Fibroblast of lung (primary cell): ENCODE measurements at regions not wholly inside any gene's neighbourhood (a gene's known extent, or its start where the extent isn't known, plus 50 kb on each side); places are given as distances from the start of the nearest gene placed in this dataset.

Source experiments
- EZH2 ChIP-seq: IDR thresholded peaks from 2 replicates; pipeline ENCODE4 v1.5.1; 2012; ENCODE audit warnings: low read length, control low read depth, mild to moderate bottlenecking; ENCODE audit errors: missing control alignments
- TF ChIP-seq, protein P1 (sequence below), 2 donors: IDR thresholded peaks in 1 of 2; conservative IDR thresholded peaks in 1 of 2; 1 replicate in 1 of 2; 2 replicates in 1 of 2; pipeline ENCODE4 v1.5.1; 2011 to 2012; ENCODE audit warnings: low read length in 2 of 2, control low read depth in 1 of 2, inconsistent platforms in 1 of 2, low read depth in 1 of 2, mild to moderate bottlenecking in 1 of 2

DNA sequence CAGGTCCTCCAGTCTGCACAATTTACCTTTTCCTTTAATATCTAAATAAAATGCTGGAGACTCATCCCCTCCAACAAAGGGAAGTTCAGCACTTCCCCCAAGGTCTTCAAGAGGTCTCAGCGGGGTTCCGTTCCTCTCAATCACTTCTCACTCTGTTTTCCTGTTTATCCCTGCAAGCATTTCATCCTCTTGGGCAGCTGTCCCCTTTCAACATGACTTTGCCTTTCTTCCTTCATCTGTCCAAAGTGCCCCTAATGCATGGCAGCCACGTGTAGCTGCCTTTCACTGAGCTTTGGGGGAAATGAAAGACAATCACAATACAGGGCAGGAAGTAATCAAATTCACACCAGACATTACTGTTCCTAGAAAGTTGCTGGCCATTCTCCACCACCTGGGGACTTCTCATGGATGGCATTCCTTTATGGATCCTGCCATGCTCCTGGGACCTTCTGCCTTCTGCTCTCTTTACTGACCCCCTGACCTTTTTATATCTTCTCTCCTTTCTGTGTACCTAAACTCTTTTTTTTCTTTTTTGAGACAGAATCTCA, 79.7 kb upstream of the USP9X start:
- TF ChIP-seq EZH2: no peak
- TF ChIP-seq, protein P1, sequence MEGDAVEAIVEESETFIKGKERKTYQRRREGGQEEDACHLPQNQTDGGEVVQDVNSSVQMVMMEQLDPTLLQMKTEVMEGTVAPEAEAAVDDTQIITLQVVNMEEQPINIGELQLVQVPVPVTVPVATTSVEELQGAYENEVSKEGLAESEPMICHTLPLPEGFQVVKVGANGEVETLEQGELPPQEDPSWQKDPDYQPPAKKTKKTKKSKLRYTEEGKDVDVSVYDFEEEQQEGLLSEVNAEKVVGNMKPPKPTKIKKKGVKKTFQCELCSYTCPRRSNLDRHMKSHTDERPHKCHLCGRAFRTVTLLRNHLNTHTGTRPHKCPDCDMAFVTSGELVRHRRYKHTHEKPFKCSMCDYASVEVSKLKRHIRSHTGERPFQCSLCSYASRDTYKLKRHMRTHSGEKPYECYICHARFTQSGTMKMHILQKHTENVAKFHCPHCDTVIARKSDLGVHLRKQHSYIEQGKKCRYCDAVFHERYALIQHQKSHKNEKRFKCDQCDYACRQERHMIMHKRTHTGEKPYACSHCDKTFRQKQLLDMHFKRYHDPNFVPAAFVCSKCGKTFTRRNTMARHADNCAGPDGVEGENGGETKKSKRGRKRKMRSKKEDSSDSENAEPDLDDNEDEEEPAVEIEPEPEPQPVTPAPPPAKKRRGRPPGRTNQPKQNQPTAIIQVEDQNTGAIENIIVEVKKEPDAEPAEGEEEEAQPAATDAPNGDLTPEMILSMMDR (conservative IDR thresholded peaks at IDR 0.05 in 1 of 2, IDR thresholded peaks at IDR 0.05 in 1 of 2; ENCODE audit: low read depth in 1 of 2, low read length in 2 of 2): no peak
